Pancreas (tissue), 10 donors: ENCODE measurements at regions not wholly inside any gene's neighbourhood (a gene's known extent, or its start where the extent isn't known, plus 50 kb on each side); places are given as distances from the start of the nearest gene placed in this dataset.

Experiments used
- ATAC-seq, 4 donors: fragments of 200-7000 bp; cut with Tn5 transposase; one replicate each; pipeline versions ENCODE4 v1.8.0 to v1.9.1; 2020; ENCODE audit warnings: mild to moderate bottlenecking in 4 of 4, moderate library complexity in 4 of 4
- DNase-seq, 6 donors: peaks; one replicate each; pipeline ENCODE4 v3.0.0-alpha.2; 2020
- FAIRE-seq: peaks from 2 replicates; lab custom pipeline; 2012; peaks lifted over from hg19 to GRCh38; lab: Jason Lieb, UNC
- H3K27ac ChIP-seq, 4 donors: fragments of 200-600 bp; sonication (generic); 1 replicate in 3 of 4; 2 replicates in 1 of 4; pipeline versions ENCODE4 v1.5.0 to v1.8.0; 2020
- H3K27me3 ChIP-seq, 4 donors: fragments of 200-600 bp; one replicate each; pipeline ENCODE4 v1.8.0; 2021
- H3K36me3 ChIP-seq, 3 donors: fragments of 200-600 bp; sonication (generic) in 1 of 3; one replicate each; pipeline versions ENCODE4 v1.5.0 to v1.8.0; 2020 to 2021
- H3K4me1 ChIP-seq, 3 donors: fragments of 200-600 bp; one replicate each; pipeline ENCODE4 v1.8.0; 2021
- H3K4me3 ChIP-seq, 4 donors: fragments of 200-600 bp; sonication (generic) in 2 of 4; one replicate each; pipeline versions ENCODE4 v1.5.0 to v1.8.0; 2020 to 2021
- H3K9me3 ChIP-seq, 4 donors: fragments of 200-600 bp; one replicate each; pipeline ENCODE4 v1.8.0; 2021
- CTCF ChIP-seq, 4 donors: fragments of 200-600 bp; sonication (generic) in 3 of 4; IDR thresholded peaks; one replicate each; pipeline versions ENCODE4 v1.5.0 to v1.8.0; 2021; ENCODE audit warnings: antibody characterized with exemption in 4 of 4
- WGBS, 2 donors: extraction: QIAGEN DNeasy Blood & Tissue Kit; methylation state at CpG; one replicate each; pipeline ENCODE4 v1.1.7; 2013; 5-methylcytosine and 5-hydroxymethylcytosine counted together
- intact Hi-C, 3 donors: fragments of 100-400 bp; cut with DNase I; formaldehyde crosslinking; loops; one replicate each; pipeline versions ENCODE4 v1.11.1 to v1.14.2; 2022
- donor health status: healthy with polysubstance abuse.
- donor health status: DM: no; HTN: no; CAD: no; lungs with moderate emphysema.
- donor health status: DM: no; HTN: no; CAD: no.
- donor health status: control.
- donor health status: control.
- donor health status: Bipolar disorder and iron deficiency.
- donor health status: DM: yes; HTN: yes; CAD: no.
- donor health status: DM: no; HTN: no; CAD: no.
- donor health status: DM: no; HTN: no; CAD: no.
- donor health status: DM: yes; HTN: yes; CAD: no.

GRCh38 chr5:52710310-52710971 is 77.3 kb upstream of the ITGA1 start:
- ATAC-seq (peak in 3 of 4 donors; percentile 44 to 77 (median 67)), DNase-seq (no peak), FAIRE-seq (no peak)
- intact Hi-C loops = no loop called here
- no peak overlapping the region for H3K4me3 ChIP-seq
- H3K4me1 ChIP-seq = peaks cover 5 to 10% (median 9%) of the 10 kb centered on the region in 3 donors
- no peaks in the 10 kb centered on the region for H3K9me3 ChIP-seq
- no peak for TF ChIP-seq CTCF (IDR thresholded peaks at IDR 0.05)
- H3K27ac ChIP-seq = peak overlapping the region in 2 of 4 donors; percentile 18 to 24
- H3K27me3 ChIP-seq = no peaks in the 10 kb centered on the region
- no peaks in the 10 kb centered on the region for H3K36me3 ChIP-seq
- 20 to 22% methylated on average over 2 of the region's 2 CpGs for WGBS, 2 donors

GRCh38 chr5:52710972-52711596 is 76.6 kb upstream of the ITGA1 start:
- WGBS, 2 donors = 89 to 92% methylated on average over 2 of the region's 2 CpGs
- Histone ChIP-seq H3K4me3 (no peak overlapping the region), H3K4me1 (peaks cover 5 to 10% (median 9%) of the 10 kb centered on the region in 3 donors), H3K36me3 (no peaks in the 10 kb centered on the region), H3K9me3 (no peaks in the 10 kb centered on the region), H3K27ac (no peak overlapping the region), H3K27me3 (no peaks in the 10 kb centered on the region)
- intact Hi-C loops = no loop called here
- FAIRE-seq (no peak), DNase-seq (no peak), ATAC-seq (peak in 2 of 4 donors; percentile 15 to 48)
- TF ChIP-seq CTCF (IDR thresholded peaks at IDR 0.05) = no peak

- Histone ChIP-seq H3K27ac (no peak overlapping the region), H3K27me3 (no peaks in the 10 kb centered on the region), H3K4me3 (no peak overlapping the region), H3K36me3 (no peaks in the 10 kb centered on the region), H3K9me3 (no peaks in the 10 kb centered on the region), H3K4me1 (peaks cover 5 to 10% (median 9%) of the 10 kb centered on the region in 3 donors)
- ATAC-seq (no peak), FAIRE-seq (no peak), DNase-seq (no peak)
- intact Hi-C loops = no loop called here
- TF ChIP-seq CTCF (IDR thresholded peaks at IDR 0.05) = no peak
- WGBS, 2 donors = 88 to 93% methylated on average over 2 of the region's 2 CpGs
Observed at GRCh38 chr5:52712354-52712753, 75.4 kb upstream of the ITGA1 start.

GRCh38 chr5:52725065-52725746 is 62.5 kb upstream of the ITGA1 start:
- 15% methylated on average over 6 of the region's 6 CpGs for WGBS, 2 donors
- no peak for FAIRE-seq
- ATAC-seq = peak; percentile 48 to 89 (median 81)
- no peak overlapping the region for H3K4me3 ChIP-seq
- H3K9me3 ChIP-seq = no peaks in the 10 kb centered on the region
- H3K36me3 ChIP-seq = no peaks in the 10 kb centered on the region
- intact Hi-C loops = no loop called here
- peak overlapping the region in 2 of 4 donors; percentile 8 to 48 for H3K27ac ChIP-seq
- H3K4me1 ChIP-seq = peaks cover 3 to 11% (median 3%) of the 10 kb centered on the region in 3 donors
- TF ChIP-seq CTCF (IDR thresholded peaks at IDR 0.05) = no peak
- DNase-seq = peak in 2 of 6 donors; percentile 13 to 16
- H3K27me3 ChIP-seq = no peaks in the 10 kb centered on the region
